OCI-LY7 (cell line): ENCODE measurements at regions not wholly inside any gene's neighbourhood (a gene's known extent, or its start where the extent isn't known, plus 50 kb on each side); places are given as distances from the start of the nearest gene placed in this dataset.

ENCODE experiments used
- BruUV-seq: library from RNA; stranded (reverse); fragments of 400-500 nt; replicated peaks from 2 replicates; lab custom pipeline; 2021; lab: Mats Ljungman, UMichigan
- CTCF ChIA-PET: fragments of 300-600 bp; sonication (Branson Sonifier 250); formaldehyde crosslinking; loops from one replicate; lab custom pipeline; 2022; ENCODE audit warnings: antibody characterized with exemption; ENCODE audit not compliant: unreplicated experiment; lab: Charles Lee
- POLR2A ChIA-PET: fragments of 300-600 bp; sonication (Branson Sonifier 250); formaldehyde crosslinking; loops from one replicate; lab custom pipeline; 2022; ENCODE audit warnings: antibody characterized with exemption; lab: Charles Lee
- DNase-seq: peaks from one replicate; pipeline ENCODE4 v3.0.0-alpha.2; 2015; ENCODE audit warnings: low spot score
- H2AFZ ChIP-seq: fragments of 200-600 bp; sonication (generic), shearing (Covaris generic); 2 replicates; pipeline ENCODE4 v1.6.1; 2014; ENCODE audit warnings: mild to moderate bottlenecking, antibody characterized with exemption, low read length, moderate library complexity
- H3K27ac ChIP-seq: fragments of 200-600 bp; sonication (generic); 2 replicates; pipeline ENCODE4 v1.5.1; 2014; ENCODE audit warnings: mixed run types, low read depth, mild to moderate bottlenecking, moderate library complexity, low read length, inconsistent platforms; ENCODE audit not compliant: poor library complexity, severe bottlenecking
- H3K36me3 ChIP-seq: fragments of 200-600 bp; sonication (generic); 2 replicates; pipeline ENCODE4 v1.6.1; 2014; ENCODE audit warnings: mild to moderate bottlenecking, antibody characterized with exemption, low read length, moderate library complexity, mixed read lengths; ENCODE audit not compliant: insufficient read depth
- H3K4me1 ChIP-seq: fragments of 200-600 bp; sonication (generic); 2 replicates; pipeline ENCODE4 v1.5.1; 2014; ENCODE audit warnings: mild to moderate bottlenecking, low read length; ENCODE audit not compliant: insufficient read depth, poor library complexity, severe bottlenecking
- H3K4me2 ChIP-seq: fragments of 200-600 bp; sonication (generic); 2 replicates; pipeline ENCODE4 v1.6.1; 2014; ENCODE audit warnings: mild to moderate bottlenecking, low read length
- H3K4me3 ChIP-seq: fragments of 200-600 bp; sonication (generic); 2 replicates; pipeline ENCODE4 v1.5.1; 2014; ENCODE audit warnings: mild to moderate bottlenecking, low read depth, low read length; ENCODE audit not compliant: poor library complexity, severe bottlenecking
- H3K79me2 ChIP-seq: fragments of 200-600 bp; sonication (generic); 2 replicates; pipeline ENCODE4 v1.6.1; 2016; ENCODE audit warnings: low read depth, mild to moderate bottlenecking, low read length, moderate library complexity, mixed read lengths; ENCODE audit not compliant: insufficient read depth
- H3K9me2 ChIP-seq: fragments of 200-600 bp; sonication (generic); 2 replicates; pipeline ENCODE4 v1.6.1; 2016; ENCODE audit warnings: mild to moderate bottlenecking, low read length, mixed read lengths; ENCODE audit not compliant: insufficient read depth
- H3K9me3 ChIP-seq: fragments of 200-600 bp; sonication (generic); 2 replicates; pipeline ENCODE4 v1.6.1; 2014; ENCODE audit warnings: mild to moderate bottlenecking, mixed run types, low read length, mixed read lengths
- H4K20me1 ChIP-seq: fragments of 200-600 bp; sonication (generic); 2 replicates; pipeline ENCODE4 v1.6.1; 2014; ENCODE audit warnings: mild to moderate bottlenecking, antibody characterized with exemption, low read length, moderate library complexity, mixed read lengths; ENCODE audit not compliant: insufficient read depth
- EZH2phosphoT487 ChIP-seq: fragments of 200-600 bp; sonication (generic); IDR thresholded peaks from 2 replicates; pipeline ENCODE4 v1.6.1; 2018; ENCODE audit warnings: low read depth, borderline replicate concordance, mild to moderate bottlenecking, mixed run types, antibody characterized with exemption, low read length, moderate library complexity, mixed read lengths
- intact Hi-C: fragments of 100-400 bp; cut with micrococcal nuclease; formaldehyde crosslinking; loops from one replicate; pipeline ENCODE4 v1.10.0; 2022; ENCODE audit not compliant: unreplicated experiment
- TF ChIP-seq, protein P1 (sequence below): fragments of 200-600 bp; sonication (generic); conservative IDR thresholded peaks from 2 replicates; pipeline ENCODE4 v1.5.1; 2014; ENCODE audit warnings: mild to moderate bottlenecking, antibody characterized with exemption, low read length, moderate library complexity, mixed read lengths

DNA sequence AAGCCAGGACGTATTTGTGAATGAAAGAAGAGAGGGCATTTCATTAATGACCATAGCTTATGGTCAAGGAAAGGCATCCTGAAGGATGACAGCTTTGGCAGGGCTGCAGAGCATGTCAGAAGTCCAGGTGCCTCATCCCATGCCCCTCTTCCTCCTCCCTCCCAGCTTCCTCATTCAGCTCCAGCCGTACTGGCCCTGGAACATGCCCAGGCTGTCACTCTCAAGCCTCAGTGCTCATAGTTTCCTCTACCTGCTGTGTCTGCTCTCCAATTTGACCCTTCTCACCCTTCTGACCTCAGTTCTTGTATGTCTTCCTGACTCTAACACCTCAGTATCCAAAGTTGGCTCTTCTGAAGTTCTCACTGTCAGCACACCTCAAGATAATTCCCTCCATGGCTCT lies 695.8 kb upstream of the HS6ST1 start:
- TF ChIP-seq, protein P1, sequence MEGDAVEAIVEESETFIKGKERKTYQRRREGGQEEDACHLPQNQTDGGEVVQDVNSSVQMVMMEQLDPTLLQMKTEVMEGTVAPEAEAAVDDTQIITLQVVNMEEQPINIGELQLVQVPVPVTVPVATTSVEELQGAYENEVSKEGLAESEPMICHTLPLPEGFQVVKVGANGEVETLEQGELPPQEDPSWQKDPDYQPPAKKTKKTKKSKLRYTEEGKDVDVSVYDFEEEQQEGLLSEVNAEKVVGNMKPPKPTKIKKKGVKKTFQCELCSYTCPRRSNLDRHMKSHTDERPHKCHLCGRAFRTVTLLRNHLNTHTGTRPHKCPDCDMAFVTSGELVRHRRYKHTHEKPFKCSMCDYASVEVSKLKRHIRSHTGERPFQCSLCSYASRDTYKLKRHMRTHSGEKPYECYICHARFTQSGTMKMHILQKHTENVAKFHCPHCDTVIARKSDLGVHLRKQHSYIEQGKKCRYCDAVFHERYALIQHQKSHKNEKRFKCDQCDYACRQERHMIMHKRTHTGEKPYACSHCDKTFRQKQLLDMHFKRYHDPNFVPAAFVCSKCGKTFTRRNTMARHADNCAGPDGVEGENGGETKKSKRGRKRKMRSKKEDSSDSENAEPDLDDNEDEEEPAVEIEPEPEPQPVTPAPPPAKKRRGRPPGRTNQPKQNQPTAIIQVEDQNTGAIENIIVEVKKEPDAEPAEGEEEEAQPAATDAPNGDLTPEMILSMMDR: no peak
- TF ChIP-seq EZH2phosphoT487: no peak
- H3K9me3 ChIP-seq: no peaks in the 10 kb centered on the region
- no peak overlapping the region for H3K4me2 ChIP-seq
- no peak overlapping the region for H2AFZ ChIP-seq
- BruUV-seq: no TSS peak
- POLR2A ChIA-PET: interaction anchor here (0.7 kb wide), 1 partner anchor 23 kb away, joined by 3 read pairs; no protein-coding TSS in a partner anchor
- no peak overlapping the region for H3K27ac ChIP-seq
- CTCF ChIA-PET: no interaction called here
- no peaks in the 10 kb centered on the region for H3K9me2 ChIP-seq
- no peaks in the 10 kb centered on the region for H3K36me3 ChIP-seq
- no peaks in the 10 kb centered on the region for H3K79me2 ChIP-seq
- DNase-seq: no peak
- H3K4me3 ChIP-seq: no peak overlapping the region
- intact Hi-C loops: no loop called here
- H4K20me1 ChIP-seq: no peaks in the 10 kb centered on the region
- no peaks in the 10 kb centered on the region for H3K4me1 ChIP-seq

DNA sequence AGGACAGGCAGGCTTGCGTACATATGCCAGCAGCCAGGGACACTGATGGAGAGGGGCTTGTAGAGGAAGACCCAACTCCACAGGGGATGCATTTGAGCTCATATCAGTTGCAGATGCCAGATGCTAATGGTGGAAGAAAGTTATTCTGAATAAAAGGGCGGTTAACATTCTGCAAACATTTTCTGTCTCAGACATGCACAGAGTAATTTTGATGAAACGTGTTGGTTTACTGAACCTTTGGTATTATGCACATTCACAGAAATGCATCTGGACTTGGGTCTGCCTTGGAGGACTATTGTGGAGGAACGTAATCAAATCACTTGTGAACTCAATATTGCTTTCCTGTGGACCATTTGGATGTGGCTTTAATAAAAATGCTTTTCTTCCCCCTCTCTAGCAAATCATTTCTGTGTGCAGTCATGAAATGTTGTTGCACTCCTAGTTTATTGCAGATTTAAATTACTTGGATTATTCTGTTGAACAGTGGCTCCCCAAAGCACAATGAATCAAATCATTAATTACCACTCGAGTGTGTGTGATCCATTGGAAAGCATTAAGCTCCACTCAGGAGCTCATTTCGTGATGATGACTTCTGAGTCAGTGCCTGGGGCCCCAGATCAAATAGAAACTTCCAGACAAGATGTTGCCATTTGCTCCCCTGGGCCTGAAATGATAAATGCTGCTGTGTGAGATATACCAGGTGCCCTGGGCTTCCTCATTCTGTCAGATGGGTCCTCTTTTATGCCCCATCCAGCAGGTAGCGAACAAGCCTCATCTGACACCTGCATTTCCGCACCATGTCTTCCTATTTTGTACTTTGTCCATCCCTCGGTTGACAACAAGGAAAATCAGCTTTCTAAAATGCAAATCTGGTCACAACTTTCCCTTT lies 697.0 kb upstream of the HS6ST1 start:
- intact Hi-C loops: no loop called here
- no peaks in the 10 kb centered on the region for H3K4me1 ChIP-seq
- no peaks in the 10 kb centered on the region for H3K79me2 ChIP-seq
- H2AFZ ChIP-seq: no peak overlapping the region
- H3K9me3 ChIP-seq: no peaks in the 10 kb centered on the region
- no peaks in the 10 kb centered on the region for H3K9me2 ChIP-seq
- ChIA-PET CTCF (no interaction called here), POLR2A (no interaction called here)
- BruUV-seq: no TSS peak
- no peaks in the 10 kb centered on the region for H3K36me3 ChIP-seq
- H3K4me2 ChIP-seq: no peak overlapping the region
- H3K4me3 ChIP-seq: no peak overlapping the region
- DNase-seq: no peak
- TF ChIP-seq EZH2phosphoT487: no peak
- TF ChIP-seq, protein P1: no peak
- H4K20me1 ChIP-seq: no peaks in the 10 kb centered on the region
- no peak overlapping the region for H3K27ac ChIP-seq

DNA sequence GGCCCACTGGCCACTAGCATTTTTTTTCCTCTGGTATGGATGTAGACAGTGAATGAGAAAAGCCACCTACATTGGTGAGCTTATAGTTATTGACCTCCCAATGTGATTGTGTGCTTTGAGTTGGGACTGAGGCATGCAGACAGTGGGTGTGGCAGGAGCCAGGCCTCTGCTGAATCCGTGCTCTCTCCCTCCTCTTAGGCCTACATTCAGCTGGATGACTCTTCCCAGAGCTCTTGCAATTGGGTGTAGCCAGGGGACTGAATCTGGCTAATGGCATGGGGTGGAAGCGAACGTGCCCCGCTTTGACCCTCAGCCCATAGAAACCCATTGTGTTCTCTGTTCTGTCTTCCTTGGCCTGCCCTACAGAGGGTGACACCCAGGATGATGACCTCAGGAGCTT lies 698.3 kb upstream of the HS6ST1 start:
- Histone ChIP-seq H3K9me3 (no peaks in the 10 kb centered on the region), H3K4me3 (no peak overlapping the region), H3K36me3 (no peaks in the 10 kb centered on the region), H4K20me1 (no peaks in the 10 kb centered on the region), H3K27ac (no peak overlapping the region), H3K4me1 (no peaks in the 10 kb centered on the region), H3K9me2 (no peaks in the 10 kb centered on the region), H3K79me2 (no peaks in the 10 kb centered on the region), H3K4me2 (no peak overlapping the region), H2AFZ (no peak overlapping the region)
- DNase-seq: no peak
- BruUV-seq: no TSS peak
- CTCF ChIA-PET: no interaction called here
- intact Hi-C loops: no loop called here
- POLR2A ChIA-PET: no interaction called here
- TF ChIP-seq EZH2phosphoT487: no peak
- TF ChIP-seq, protein P1: no peak
